Suppressor macrophage treated with lipopolysaccharide for 1 hour (primary cell): ENCODE measurements at regions not wholly inside any gene's neighbourhood (a gene's known extent, or its start where the extent isn't known, plus 50 kb on each side); places are given as distances from the start of the nearest gene placed in this dataset.

Experiments used
- DNase-seq, 3 donors: peaks; one replicate each; pipeline ENCODE4 v3.0.0-alpha.2; 2020 to 2022

DNA sequence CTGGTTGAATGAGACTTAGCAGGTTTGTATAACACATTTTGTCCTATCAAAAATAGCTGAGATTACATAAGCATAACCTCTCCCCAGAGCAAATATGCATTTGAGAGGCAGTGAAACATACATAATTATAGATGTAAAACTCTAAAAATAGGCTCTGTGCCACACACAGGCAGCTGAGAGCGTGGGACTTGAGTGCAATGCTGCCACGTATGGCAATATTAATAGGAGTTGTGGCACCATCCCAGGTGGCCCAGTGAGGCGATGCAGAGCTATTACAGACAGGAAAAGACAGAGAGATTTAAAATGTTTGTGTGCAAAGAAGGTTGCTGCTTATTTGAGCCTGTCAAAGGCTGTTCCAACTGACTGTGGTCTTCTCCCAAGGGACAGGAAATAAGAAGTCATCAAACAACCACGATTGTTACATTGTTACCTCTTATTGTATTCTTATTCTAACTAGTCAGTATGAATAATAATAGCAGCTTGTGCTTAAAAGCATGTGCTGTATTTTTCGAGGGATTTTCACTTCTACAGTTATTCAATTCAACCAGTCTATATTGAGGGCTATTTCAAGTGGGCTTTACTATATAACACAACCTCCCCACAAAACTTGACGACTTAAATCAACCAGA is 116.5 kb downstream of the SALL1 start:
- DNase-seq: no peak

DNA sequence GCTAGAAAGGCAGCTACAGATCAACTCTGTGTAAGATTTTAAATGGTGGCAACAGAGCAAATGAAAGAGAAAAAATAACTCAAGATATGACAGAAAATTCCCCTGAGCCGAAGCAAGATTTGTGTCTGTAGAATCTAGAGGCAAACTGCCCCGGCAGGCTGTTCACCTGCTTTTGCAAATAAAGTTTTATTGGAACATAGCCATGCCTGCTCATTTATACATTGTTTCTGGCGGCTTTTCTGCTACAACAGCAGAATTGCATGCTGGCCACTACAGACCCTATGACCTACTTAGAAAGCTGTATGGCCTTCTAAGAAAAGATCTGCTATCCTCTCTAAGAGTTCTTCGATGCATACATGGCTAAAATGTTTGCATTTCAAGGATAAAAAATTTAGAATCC is 119.5 kb downstream of the SALL1 start:
- no peak for DNase-seq

- DNase-seq: no peak
Measured at GRCh38 chr16:51030516-51030915, 120.6 kb downstream of the SALL1 start.

DNA sequence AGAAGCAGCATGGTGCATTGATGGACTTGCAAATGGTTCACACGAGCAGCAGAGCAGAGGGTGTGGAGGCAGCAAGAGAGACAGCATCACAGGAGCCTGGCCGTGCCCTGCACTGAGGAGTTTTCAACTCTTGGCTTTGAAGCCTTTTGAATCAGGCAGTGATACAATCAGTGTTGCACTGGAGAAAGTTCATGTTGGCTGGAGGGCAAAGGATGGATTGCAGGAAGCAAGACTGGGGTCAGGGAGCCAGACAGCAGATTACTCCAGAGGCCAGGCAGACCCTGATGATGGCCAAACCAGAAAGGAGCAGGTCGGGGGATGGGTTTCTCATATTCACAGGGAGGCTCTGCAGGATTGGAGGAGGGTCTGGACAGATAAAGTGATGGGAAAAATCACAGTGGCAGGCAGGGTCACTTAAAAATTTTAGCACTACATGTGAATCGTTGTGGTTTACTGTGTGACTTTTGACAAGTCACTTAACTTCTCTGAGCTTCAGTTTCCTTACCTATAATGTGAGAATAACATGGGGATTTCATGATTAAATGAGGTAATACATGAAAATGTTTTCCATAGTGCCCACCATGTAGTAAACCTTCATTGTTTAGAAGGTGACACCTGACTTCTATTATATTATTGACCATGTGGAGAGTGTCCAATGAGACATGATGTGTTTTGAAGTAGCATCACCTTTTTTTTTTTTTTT is 125.3 kb downstream of the SALL1 start:
- DNase-seq: no peak

GRCh38 chr16:51024703-51025102 is 126.4 kb downstream of the SALL1 start:
- DNase-seq: no peak

GRCh38 chr16:51022955-51023354 is 128.1 kb downstream of the SALL1 start:
- DNase-seq: no peak

DNA sequence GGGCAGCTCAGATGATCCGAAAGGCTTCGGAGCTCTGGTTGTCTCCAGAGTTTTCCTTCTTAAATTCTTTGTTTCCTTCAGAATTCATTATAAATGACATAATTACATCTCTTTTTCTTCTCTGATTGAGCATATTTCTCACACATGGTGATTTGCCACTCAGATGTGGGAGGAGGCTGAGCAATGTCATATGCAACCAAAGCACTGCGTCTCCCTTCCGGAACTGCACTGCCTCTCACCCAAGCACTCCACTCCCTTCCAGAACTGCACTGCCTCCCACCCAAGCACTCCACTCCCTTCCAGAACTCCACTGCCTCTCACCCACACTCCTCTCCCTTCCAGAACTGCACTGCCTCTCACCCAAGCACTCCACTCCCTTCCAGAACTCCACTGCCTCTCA is 131.5 kb downstream of the SALL1 start:
- DNase-seq: no peak

DNA sequence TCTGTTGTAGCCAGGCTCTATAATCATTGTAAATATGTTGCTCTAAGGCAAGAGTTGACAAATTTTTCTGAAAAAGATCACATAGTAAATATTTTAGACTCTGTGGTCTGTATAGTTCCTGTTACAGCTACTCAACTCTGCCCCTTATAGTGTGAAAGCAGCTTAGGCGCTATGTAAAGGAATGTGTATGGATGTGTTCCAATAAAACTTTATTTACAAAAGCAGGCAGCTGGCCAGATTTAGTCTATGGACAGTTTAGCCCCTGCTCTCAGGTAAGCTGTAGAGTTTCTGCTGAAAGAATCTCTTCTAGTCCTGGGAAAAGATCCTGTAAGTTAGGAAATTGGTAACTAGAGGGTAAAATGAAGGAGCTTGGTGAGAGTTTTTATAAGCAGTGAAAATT is 133.1 kb downstream of the SALL1 start:
- no peak for DNase-seq

GRCh38 chr16:51012396-51012795 is 138.7 kb downstream of the SALL1 start:
- DNase-seq: no peak

GRCh38 chr16:51010817-51011216 is 140.3 kb downstream of the SALL1 start:
- no peak for DNase-seq

DNA sequence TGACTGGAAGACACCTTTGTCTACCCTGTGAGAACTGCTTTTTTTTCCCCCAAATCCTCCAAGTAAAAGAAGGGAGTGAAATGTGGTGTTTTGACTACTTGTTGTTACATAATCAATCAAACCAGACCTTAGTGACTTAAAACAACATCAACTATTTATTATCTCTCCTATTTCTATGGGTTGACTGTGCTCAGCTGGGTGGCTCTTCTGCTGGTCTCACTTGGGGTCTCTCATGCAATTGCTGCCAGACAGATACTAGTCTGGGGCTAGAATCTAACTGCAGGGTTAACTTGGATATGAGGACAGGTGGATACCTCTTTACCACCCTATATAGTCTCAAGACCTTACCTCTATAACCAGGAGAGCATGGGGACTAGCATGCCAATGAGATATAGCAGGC is 141.3 kb downstream of the SALL1 start:
- DNase-seq: no peak

GRCh38 chr16:51009359-51009758 is 141.7 kb downstream of the SALL1 start:
- no peak for DNase-seq

DNA sequence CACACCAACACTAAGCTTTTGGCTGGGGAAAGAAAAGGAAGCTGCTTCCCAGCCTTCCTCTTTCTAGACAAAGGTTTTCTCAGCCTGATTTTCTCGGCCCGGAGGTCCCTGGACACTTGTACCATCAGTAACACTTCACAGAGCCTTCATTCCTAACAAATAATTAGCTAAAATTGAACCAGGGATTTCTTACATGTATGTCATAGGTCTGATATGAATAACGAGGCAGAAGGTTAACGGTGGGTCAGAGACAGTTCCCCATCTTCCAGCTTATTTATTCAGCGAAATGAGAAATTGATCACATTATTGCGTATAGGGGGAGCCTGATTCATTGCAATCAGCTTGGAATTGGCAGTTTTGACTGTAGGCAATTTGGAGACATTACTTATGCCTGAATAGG is 142.5 kb downstream of the SALL1 start:
- no peak for DNase-seq

DNA sequence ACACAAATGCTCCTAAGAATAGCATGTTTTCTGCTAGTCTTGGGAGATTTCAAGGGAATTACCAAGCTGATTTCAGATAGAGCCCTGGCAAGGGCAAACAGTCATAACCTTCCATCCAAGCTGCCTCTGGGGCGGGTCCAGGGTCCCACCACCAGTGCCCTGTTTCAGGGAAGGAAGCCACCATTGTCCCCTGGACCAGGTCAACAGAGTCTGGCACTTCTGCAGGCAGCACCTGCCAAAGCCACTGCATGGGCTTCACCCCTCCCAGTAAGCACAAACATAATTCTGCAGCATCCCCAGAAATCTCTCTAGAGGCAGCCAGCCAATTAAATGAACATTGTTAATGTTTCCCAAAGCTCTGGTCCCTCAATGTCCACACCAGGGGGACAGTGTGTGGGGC is 143.0 kb downstream of the SALL1 start:
- no peak for DNase-seq

- no peak for DNase-seq
Measured at GRCh38 chr16:51003850-51004566, 147.1 kb downstream of the SALL1 start.

DNA sequence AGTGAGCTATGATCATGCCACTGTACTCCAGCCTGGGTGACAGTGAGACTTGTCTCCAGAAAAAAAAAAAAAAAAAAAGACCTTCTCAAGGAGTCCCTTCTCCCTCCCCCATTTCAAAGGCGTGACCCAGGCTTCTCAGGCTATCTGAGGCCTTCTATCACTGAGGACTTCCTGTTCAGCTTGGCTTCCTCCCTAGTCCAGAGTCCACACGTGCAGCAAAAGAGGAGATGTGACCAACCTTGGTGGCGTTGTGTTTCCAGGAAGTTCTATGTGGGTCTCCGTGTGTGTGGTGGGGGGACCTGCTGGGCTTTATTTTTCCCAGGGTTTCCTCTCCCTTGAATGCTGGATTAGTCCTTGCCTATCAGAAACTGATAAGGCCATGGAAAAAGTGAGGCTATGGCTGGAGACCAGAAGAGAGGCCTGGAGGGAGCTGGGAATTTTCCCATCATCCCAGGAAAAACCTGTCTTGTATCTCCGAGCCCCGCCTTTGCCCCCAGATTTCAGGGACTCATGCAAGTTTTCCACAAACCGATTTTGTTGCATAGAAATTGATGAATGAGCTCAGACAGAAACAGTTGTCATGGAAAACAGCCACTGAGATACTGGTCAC is 148.1 kb downstream of the SALL1 start:
- DNase-seq: no peak

- no peak for DNase-seq
Measured at GRCh38 chr16:50999181-50999580, 151.9 kb downstream of the SALL1 start.

GRCh38 chr16:50998411-50998810 is 152.7 kb downstream of the SALL1 start:
- no peak for DNase-seq

DNA sequence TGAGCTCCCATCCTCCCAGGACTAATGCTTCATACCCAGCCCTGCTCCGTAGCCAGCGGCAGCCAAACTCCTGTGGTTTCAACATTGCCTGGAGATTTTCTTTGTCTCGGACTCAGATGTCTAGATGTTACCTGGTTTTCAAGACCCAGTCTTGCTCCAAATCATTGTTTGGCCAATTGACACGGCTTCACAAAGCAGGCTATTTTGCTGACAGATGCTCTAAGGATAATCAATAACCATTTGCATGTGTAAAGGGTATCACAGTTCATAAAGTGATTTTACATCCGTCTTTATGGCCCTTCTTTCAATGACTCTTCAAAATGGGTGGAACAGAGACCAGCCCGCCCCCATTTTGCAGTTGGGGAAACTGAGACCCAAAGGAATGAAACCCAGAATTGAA is 153.4 kb downstream of the SALL1 start:
- no peak for DNase-seq

- DNase-seq: no peak
Measured at GRCh38 chr16:50996830-50997186, 154.3 kb downstream of the SALL1 start.

DNA sequence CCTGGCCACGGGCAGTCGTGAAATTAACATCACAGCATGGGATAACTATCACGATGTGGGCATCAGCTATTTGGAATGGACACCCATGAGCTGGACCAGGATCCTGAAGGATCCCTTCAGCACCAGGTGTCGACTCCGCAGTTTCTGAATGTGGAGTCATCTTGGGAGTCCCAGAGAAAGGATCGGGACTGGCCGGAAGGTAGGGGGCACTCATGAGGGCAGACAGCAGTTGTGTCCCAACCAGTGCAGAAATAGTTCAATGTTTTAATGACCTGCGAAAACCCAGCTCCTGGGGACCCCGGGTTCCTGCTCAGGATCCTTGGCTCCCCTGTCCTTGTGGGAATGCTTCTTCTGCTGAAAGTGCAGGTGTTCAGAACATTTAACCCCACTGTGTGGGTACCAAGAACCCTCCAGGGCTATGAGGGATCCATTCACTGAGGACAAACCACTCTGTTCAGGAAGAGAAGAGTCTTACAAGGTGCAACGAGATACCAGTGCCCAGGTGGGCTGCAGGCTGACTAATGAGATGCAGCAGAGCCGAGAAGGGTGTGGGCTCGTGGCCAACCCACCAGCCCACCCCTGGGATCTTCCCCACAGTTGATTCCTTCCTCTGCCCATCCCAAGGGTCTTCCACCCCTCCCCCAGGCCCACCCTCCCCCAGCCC is 154.8 kb downstream of the SALL1 start:
- DNase-seq: no peak

DNA sequence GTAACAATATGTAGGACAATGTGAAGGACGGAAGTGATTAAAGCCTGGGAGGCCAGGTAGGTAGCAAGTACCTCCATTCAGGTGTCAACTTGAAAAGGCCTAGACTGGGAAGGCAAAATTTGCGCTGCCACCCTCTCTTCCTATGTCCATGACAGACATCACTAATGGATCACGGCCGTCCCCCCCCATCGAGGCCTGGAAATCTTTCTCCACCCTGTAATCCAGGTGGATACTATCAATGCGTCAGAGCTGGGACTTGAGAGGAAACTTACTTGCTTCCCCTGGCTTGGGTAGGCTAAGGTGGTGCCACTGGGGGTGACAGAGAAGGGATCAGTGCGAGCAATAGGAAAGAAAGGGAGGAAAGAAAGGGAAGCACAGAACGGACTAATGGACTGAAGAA is 156.1 kb downstream of the SALL1 start:
- DNase-seq: no peak

DNA sequence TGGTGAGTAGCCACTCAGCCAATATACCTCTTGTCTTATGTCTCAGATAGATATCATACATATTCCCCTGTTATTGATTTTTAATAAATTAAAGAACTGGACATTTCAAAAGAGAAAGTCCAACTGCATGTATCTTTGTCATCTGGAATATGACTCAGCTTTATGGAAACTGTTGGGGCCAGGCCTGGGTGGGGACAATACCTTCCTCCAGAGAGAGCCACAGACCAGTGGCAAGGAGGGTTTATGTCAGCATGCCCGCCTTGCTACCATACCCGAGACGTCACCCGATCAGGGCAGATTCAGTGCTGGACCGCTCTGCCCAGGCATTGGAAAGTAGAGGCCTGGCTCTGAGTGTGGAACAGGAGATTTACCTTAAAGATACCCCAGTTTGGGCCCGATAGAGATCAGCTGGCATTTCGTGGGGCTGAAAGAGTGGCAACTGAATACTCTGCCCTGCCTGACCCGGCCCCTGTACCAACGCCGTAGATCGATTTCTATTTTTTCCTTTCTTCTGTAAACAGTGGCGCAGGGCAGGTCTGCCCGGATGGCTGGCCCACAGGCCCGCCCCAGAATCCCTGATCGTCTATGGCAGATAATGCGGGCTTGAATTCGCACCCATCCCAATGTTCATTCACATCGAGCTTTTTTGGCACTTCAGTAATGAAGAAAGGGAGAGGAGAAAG is 158.6 kb downstream of the SALL1 start:
- no peak for DNase-seq
